PC-3 (cell line): ENCODE measurements at regions not wholly inside any gene's neighbourhood (a gene's known extent, or its start where the extent isn't known, plus 50 kb on each side); places are given as distances from the start of the nearest gene placed in this dataset.

ENCODE experiments used
- ATAC-seq: fragments of 200-7000 bp; cut with Tn5 transposase; 2 replicates; pipeline ENCODE4 v1.9.1; 2020; ENCODE audit warnings: mild to moderate bottlenecking, moderate library complexity
- BruUV-seq: library from RNA; stranded (reverse); fragments of 400-500 nt; replicated peaks from 2 replicates; lab custom pipeline; 2021; lab: Mats Ljungman, UMichigan
- CTCF ChIA-PET: fragments of 300-600 bp; sonication (Branson Sonifier 250); formaldehyde crosslinking; loops from one replicate; lab custom pipeline; 2022; ENCODE audit warnings: antibody characterized with exemption; lab: Charles Lee
- POLR2A ChIA-PET: fragments of 300-600 bp; sonication (Branson Sonifier 250); formaldehyde crosslinking; loops from one replicate; lab custom pipeline; 2022; ENCODE audit warnings: antibody characterized with exemption; ENCODE audit not compliant: unreplicated experiment; lab: Charles Lee
- DNase-seq: peaks from one replicate; pipeline ENCODE4 v3.0.0-alpha.2; 2015
- H2AFZ ChIP-seq: fragments of 300-600 bp; sonication (generic); 2 replicates; pipeline ENCODE4 v1.6.0; 2016; ENCODE audit warnings: antibody characterized with exemption, low read length
- H3F3A ChIP-seq: fragments of 300-600 bp; sonication (generic); one replicate; pipeline ENCODE4 v1.6.0; 2017; ENCODE audit warnings: antibody characterized with exemption, low read length, control low read depth, mild to moderate bottlenecking; ENCODE audit not compliant: unreplicated experiment
- H3K27ac ChIP-seq: fragments of 300-600 bp; sonication (generic); 2 replicates; pipeline ENCODE4 v1.5.1; 2016; ENCODE audit warnings: mild to moderate bottlenecking, low read length
- H3K27me3 ChIP-seq: fragments of 300-600 bp; sonication (generic); 2 replicates; pipeline ENCODE4 v1.6.1; 2016; ENCODE audit warnings: low read length, mixed read lengths
- H3K36me3 ChIP-seq: fragments of 300-600 bp; sonication (generic); 2 replicates; pipeline ENCODE4 v1.6.1; 2016; ENCODE audit warnings: low read depth, mixed run types, low read length, mixed read lengths
- H3K4me1 ChIP-seq: fragments of 300-600 bp; sonication (generic); 2 replicates; pipeline ENCODE4 v1.5.1; 2016; ENCODE audit warnings: low read length; ENCODE audit not compliant: insufficient read depth
- H3K4me2 ChIP-seq: fragments of 300-600 bp; sonication (generic); 2 replicates; pipeline ENCODE4 v1.6.0; 2016; ENCODE audit warnings: low read length
- H3K4me3 ChIP-seq: fragments of 300-600 bp; sonication (generic); 2 replicates; pipeline ENCODE4 v1.5.1; 2016; ENCODE audit warnings: mild to moderate bottlenecking, low read length, mixed read lengths
- H3K79me2 ChIP-seq: fragments of 300-600 bp; sonication (generic); 2 replicates; pipeline ENCODE4 v1.6.1; 2017; ENCODE audit warnings: low read length, mixed read lengths
- H3K9ac ChIP-seq: fragments of 300-600 bp; sonication (generic); 2 replicates; pipeline ENCODE4 v1.6.0; 2016; ENCODE audit warnings: mild to moderate bottlenecking, low read length
- H3K9me2 ChIP-seq: fragments of 300-600 bp; sonication (generic); replicated peaks from 2 replicates; pipeline ENCODE4 v1.6.1; 2016; ENCODE audit warnings: mixed run types, low read length, mixed read lengths
- H3K9me3 ChIP-seq: fragments of 300-600 bp; sonication (generic); 2 replicates; pipeline ENCODE4 v1.6.1; 2016; ENCODE audit warnings: low read length, mixed read lengths
- H4K20me1 ChIP-seq: fragments of 300-600 bp; sonication (generic); 2 replicates; pipeline ENCODE4 v1.6.1; 2016; ENCODE audit warnings: low read length, mixed read lengths
- EZH2 ChIP-seq: fragments of 300-600 bp; sonication (generic); IDR thresholded peaks from one replicate; pipeline ENCODE4 v1.6.1; 2017; ENCODE audit warnings: antibody characterized with exemption, mild to moderate bottlenecking, low read length; ENCODE audit not compliant: unreplicated experiment
- EZH2phosphoT487 ChIP-seq: fragments of 300-600 bp; sonication (generic); IDR thresholded peaks from 2 replicates; pipeline ENCODE4 v1.6.1; 2018; ENCODE audit warnings: mild to moderate bottlenecking, antibody characterized with exemption, low read length, borderline replicate concordance
- intact Hi-C: fragments of 100-400 bp; cut with micrococcal nuclease; formaldehyde crosslinking; loops from 2 replicates; pipeline ENCODE4 v1.9.0; 2023
- TF ChIP-seq, protein P1 (sequence below): fragments of 300-600 bp; sonication (generic); conservative IDR thresholded peaks from 2 replicates; pipeline ENCODE4 v1.5.1; 2017; ENCODE audit warnings: antibody characterized with exemption, low read depth, mild to moderate bottlenecking, low read length

GRCh38 chr9:89670801-89671434, 66.1 kb downstream of the GADD45G start:
- no peaks in the 10 kb centered on the region for H3K79me2 ChIP-seq
- ATAC-seq (no peak), DNase-seq (no peak)
- H3K36me3 ChIP-seq: no peaks in the 10 kb centered on the region
- no peaks in the 10 kb centered on the region for H3K4me1 ChIP-seq
- no peak overlapping the region for H2AFZ ChIP-seq
- no peaks in the 10 kb centered on the region for H4K20me1 ChIP-seq
- H3K27ac ChIP-seq: no peak overlapping the region
- no peak overlapping the region for H3K9ac ChIP-seq
- peaks cover 10% of the 10 kb centered on the region for H3K27me3 ChIP-seq
- CTCF ChIA-PET: no interaction called here
- POLR2A ChIA-PET: no interaction called here
- intact Hi-C loops: no loop called here
- TF ChIP-seq EZH2 (no peak), EZH2phosphoT487 (no peak)
- TF ChIP-seq, protein P1, sequence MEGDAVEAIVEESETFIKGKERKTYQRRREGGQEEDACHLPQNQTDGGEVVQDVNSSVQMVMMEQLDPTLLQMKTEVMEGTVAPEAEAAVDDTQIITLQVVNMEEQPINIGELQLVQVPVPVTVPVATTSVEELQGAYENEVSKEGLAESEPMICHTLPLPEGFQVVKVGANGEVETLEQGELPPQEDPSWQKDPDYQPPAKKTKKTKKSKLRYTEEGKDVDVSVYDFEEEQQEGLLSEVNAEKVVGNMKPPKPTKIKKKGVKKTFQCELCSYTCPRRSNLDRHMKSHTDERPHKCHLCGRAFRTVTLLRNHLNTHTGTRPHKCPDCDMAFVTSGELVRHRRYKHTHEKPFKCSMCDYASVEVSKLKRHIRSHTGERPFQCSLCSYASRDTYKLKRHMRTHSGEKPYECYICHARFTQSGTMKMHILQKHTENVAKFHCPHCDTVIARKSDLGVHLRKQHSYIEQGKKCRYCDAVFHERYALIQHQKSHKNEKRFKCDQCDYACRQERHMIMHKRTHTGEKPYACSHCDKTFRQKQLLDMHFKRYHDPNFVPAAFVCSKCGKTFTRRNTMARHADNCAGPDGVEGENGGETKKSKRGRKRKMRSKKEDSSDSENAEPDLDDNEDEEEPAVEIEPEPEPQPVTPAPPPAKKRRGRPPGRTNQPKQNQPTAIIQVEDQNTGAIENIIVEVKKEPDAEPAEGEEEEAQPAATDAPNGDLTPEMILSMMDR: no peak
- BruUV-seq: no TSS peak
- H3F3A ChIP-seq: no peaks in the 10 kb centered on the region
- no peak overlapping the region for H3K4me2 ChIP-seq
- no peaks in the 10 kb centered on the region for H3K9me3 ChIP-seq
- no peaks in the 10 kb centered on the region for H3K9me2 ChIP-seq
- H3K4me3 ChIP-seq: no peak overlapping the region

DNA sequence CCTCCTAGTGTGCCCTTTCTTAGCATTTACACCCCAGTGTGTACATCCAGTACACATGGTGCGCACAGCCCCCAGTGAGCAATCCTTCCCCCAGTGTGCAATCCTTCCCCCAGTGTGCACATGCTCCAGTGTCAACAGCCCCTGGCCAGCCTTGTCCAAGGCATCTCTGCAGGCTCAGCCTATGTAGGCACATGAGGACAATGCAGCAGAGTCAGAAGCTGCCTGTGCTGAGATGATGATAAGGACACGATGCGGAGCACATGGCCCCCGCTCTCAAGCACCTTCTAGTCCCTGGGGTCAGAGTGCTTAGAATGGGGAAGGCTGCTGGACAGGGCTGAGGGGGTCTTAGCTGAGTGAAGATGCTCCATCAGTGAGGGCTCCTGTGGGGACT, 69.8 kb downstream of the GADD45G start:
- no peak overlapping the region for H3K27ac ChIP-seq
- no peak overlapping the region for H3K4me3 ChIP-seq
- H3K9ac ChIP-seq: no peak overlapping the region
- peaks cover 36% of the 10 kb centered on the region for H3K27me3 ChIP-seq
- H2AFZ ChIP-seq: no peak overlapping the region
- H3K9me3 ChIP-seq: no peaks in the 10 kb centered on the region
- ATAC-seq: no peak
- ChIA-PET POLR2A (no interaction called here), CTCF (no interaction called here)
- no peaks in the 10 kb centered on the region for H3K36me3 ChIP-seq
- no peaks in the 10 kb centered on the region for H3F3A ChIP-seq
- H3K4me2 ChIP-seq: no peak overlapping the region
- no TSS peak for BruUV-seq
- H3K79me2 ChIP-seq: no peaks in the 10 kb centered on the region
- intact Hi-C loops: no loop called here
- no peak for TF ChIP-seq EZH2phosphoT487
- H3K9me2 ChIP-seq: no peaks in the 10 kb centered on the region
- H4K20me1 ChIP-seq: no peaks in the 10 kb centered on the region
- no peak for DNase-seq
- H3K4me1 ChIP-seq: no peaks in the 10 kb centered on the region

- H3F3A ChIP-seq: no peaks in the 10 kb centered on the region
- peaks cover 36% of the 10 kb centered on the region for H3K27me3 ChIP-seq
- CTCF ChIA-PET: no interaction called here
- POLR2A ChIA-PET: no interaction called here
- no peak for TF ChIP-seq EZH2phosphoT487
- no peak for TF ChIP-seq EZH2
- TF ChIP-seq, protein P1: no peak
- ATAC-seq: no peak
- intact Hi-C loops: no loop called here
- H3K9ac ChIP-seq: no peak overlapping the region
- H4K20me1 ChIP-seq: no peaks in the 10 kb centered on the region
- no peaks in the 10 kb centered on the region for H3K79me2 ChIP-seq
- H3K9me2 ChIP-seq: no peaks in the 10 kb centered on the region
- no peak for DNase-seq
- H3K4me2 ChIP-seq: no peak overlapping the region
- H3K9me3 ChIP-seq: no peaks in the 10 kb centered on the region
- no peaks in the 10 kb centered on the region for H3K36me3 ChIP-seq
- no peak overlapping the region for H3K27ac ChIP-seq
- no peak overlapping the region for H2AFZ ChIP-seq
- H3K4me1 ChIP-seq: no peaks in the 10 kb centered on the region
- H3K4me3 ChIP-seq: no peak overlapping the region
- no TSS peak for BruUV-seq
These were observed 70.4 kb downstream of the GADD45G start for GRCh38 chr9:89675058-89675742.
